ENCODE measurements at regions not wholly inside any gene's neighbourhood (a gene's known extent, or its start where the extent isn't known, plus 50 kb on each side); places are given as distances from the start of the nearest gene placed in this dataset.

GRCh38 chr12:19967001-19967400, 401.3 kb upstream of the PDE3A start:
- Histone ChIP-seq H3K9ac (ENCODE audit: insufficient read depth in 1 of 2, low read depth in 2 of 2, low read length in 2 of 2) (no peak overlapping the region), H3K4me2 (ENCODE audit: insufficient read depth, low read length) (no peak overlapping the region), H4K20me1 (replicated peaks; ENCODE audit: control insufficient read depth, insufficient read depth, low read length) (no peaks in the 10 kb centered on the region), H3K27me3 (ENCODE audit: control insufficient read depth in 2 of 2, insufficient read depth in 2 of 2, low read length in 2 of 2) (no peaks in the 10 kb centered on the region), H3K36me3 (ENCODE audit: control insufficient read depth, insufficient read depth, low read length) (no peaks in the 10 kb centered on the region), H3K9me1 (ENCODE audit: control insufficient read depth, insufficient read depth, low read length) (no peaks in the 10 kb centered on the region), H2AFZ (ENCODE audit: low read depth, low read length) (no peak overlapping the region), H3K9me3 (replicated peaks; ENCODE audit: control insufficient read depth, insufficient read depth, low read depth, low read length) (no peaks in the 10 kb centered on the region; the same call in 1 of the 2 replicates), H3K4me3 (no peak overlapping the region), H3K27ac (ENCODE audit: extremely low read depth, low read depth, low read length) (no peak overlapping the region), H3K4me1 (replicated peaks in 1 of 2; ENCODE audit: control insufficient read depth in 2 of 2, insufficient read depth in 2 of 2, low read length in 2 of 2) (no peaks in the 10 kb centered on the region), H3K79me2 (ENCODE audit: control insufficient read depth, insufficient read depth, low read length) (no peaks in the 10 kb centered on the region)
- ChIA-PET POLR2A (no interaction called here), CTCF (ENCODE audit: low intra/inter-chr PET ratio) (no interaction called here)
- intact Hi-C loops (cut with micrococcal nuclease) (no loop called here), in situ Hi-C loops (cut with MboI) (no loop called here)
- WGBS (ENCODE audit: insufficient coverage, low coverage, missing lambda C conversion rate) = 0% methylated on average over 4 of the region's 4 CpGs
- TF ChIP-seq ZNF23 (CRISPR knock-in tag; IDR thresholded peaks at IDR 0.05) (no peak), RBM15 (IDR thresholded peaks at IDR 0.05; ENCODE audit: insufficient read depth, low read length) (no peak), GATAD2B (IDR thresholded peaks at IDR 0.05; ENCODE audit: borderline replicate concordance) (no peak), HNRNPL (IDR thresholded peaks at IDR 0.05; ENCODE audit: low read depth, low read length) (no peak), POLR3A (IDR thresholded peaks at IDR 0.05; ENCODE audit: borderline replicate concordance, extremely low read depth, insufficient read depth, insufficient read length) (no peak), PURB (CRISPR knock-in tag; IDR thresholded peaks at IDR 0.05; ENCODE audit: low read depth) (no peak), TAF15 (IDR thresholded peaks at IDR 0.05; ENCODE audit: low read depth, low read length) (no peak), BCOR (IDR thresholded peaks at IDR 0.05) (no peak), ZNF778 (CRISPR knock-in tag; IDR thresholded peaks at IDR 0.05) (no peak)
- TF ChIP-seq, protein P1, sequence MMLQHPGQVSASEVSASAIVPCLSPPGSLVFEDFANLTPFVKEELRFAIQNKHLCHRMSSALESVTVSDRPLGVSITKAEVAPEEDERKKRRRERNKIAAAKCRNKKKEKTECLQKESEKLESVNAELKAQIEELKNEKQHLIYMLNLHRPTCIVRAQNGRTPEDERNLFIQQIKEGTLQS (IDR thresholded peaks at IDR 0.05) = no peak
- TF ChIP-seq, protein P1 (CRISPR knock-in tag; conservative IDR thresholded peaks at IDR 0.05) = no peak
- FAIRE-seq = no peak
- BruUV-seq (replicated peaks) = no TSS peak
- ATAC-seq = no peak
- no peak for DNase-seq (ENCODE audit: extremely low read depth in 1 of 4, low spot score in 3 of 4)

Data from K562 (cell line).